Heart left ventricle (tissue), 16 donors: ENCODE measurements at regions not wholly inside any gene's neighbourhood (a gene's known extent, or its start where the extent isn't known, plus 50 kb on each side); places are given as distances from the start of the nearest gene placed in this dataset.

Experiments used
- ATAC-seq, 4 donors: fragments of 200-7000 bp; cut with Tn5 transposase; one replicate each; pipeline ENCODE4 v1.9.1; 2020 to 2022; ENCODE audit warnings: moderate library complexity in 4 of 4, mild to moderate bottlenecking in 3 of 4, moderate number of reproducible peaks in 1 of 4
- DNase-seq, 5 donors: peaks; one replicate each; pipeline ENCODE4 v3.0.0-alpha.2; 2020
- H3K27ac ChIP-seq, 12 donors: fragments of 200-600 bp; sonication (generic) in 4 of 12; one replicate each; pipeline versions ENCODE4 v1.5.0 to v1.8.0; 2016 to 2022; ENCODE audit warnings: mild to moderate bottlenecking in 2 of 12
- H3K27me3 ChIP-seq, 9 donors: fragments of 200-600 bp; sonication (generic) in 2 of 9; one replicate each; pipeline versions ENCODE4 v1.5.1 to v1.8.0; 2016 to 2022; ENCODE audit warnings: mild to moderate bottlenecking in 3 of 9
- H3K36me3 ChIP-seq, 9 donors: fragments of 200-600 bp; sonication (generic) in 2 of 9; one replicate each; pipeline versions ENCODE4 v1.5.0 to v1.8.0; 2018 to 2022; ENCODE audit warnings: mild to moderate bottlenecking in 2 of 9
- H3K4me1 ChIP-seq, 12 donors: fragments of 200-600 bp; sonication (generic) in 4 of 12; one replicate each; pipeline versions ENCODE4 v1.5.0 to v1.8.0; 2016 to 2022; ENCODE audit warnings: mild to moderate bottlenecking in 3 of 12
- H3K4me3 ChIP-seq, 12 donors: fragments of 200-600 bp; sonication (generic) in 4 of 12; one replicate each; pipeline versions ENCODE4 v1.5.0 to v1.8.0; 2017 to 2022; ENCODE audit warnings: mild to moderate bottlenecking in 9 of 12, moderate library complexity in 4 of 12
- H3K9me3 ChIP-seq, 12 donors: fragments of 200-600 bp; sonication (generic) in 4 of 12; one replicate each; pipeline versions ENCODE4 v1.5.0 to v1.8.0; 2016 to 2022; ENCODE audit warnings: mild to moderate bottlenecking in 1 of 12
- POLR2A ChIP-seq, 2 donors: fragments of 450-650 bp; IDR thresholded peaks; one replicate each; pipeline ENCODE4 v1.6.1; 2017; ENCODE audit warnings: antibody characterized with exemption in 2 of 2, mild to moderate bottlenecking in 2 of 2, moderate library complexity in 2 of 2
- WGBS, 4 donors: extraction: QIAGEN DNeasy Blood & Tissue Kit in 2 of 4; methylation state at CpG; one replicate each; pipeline versions ENCODE4 v1.1.5 to v1.1.7; 2013 to 2018; 5-methylcytosine and 5-hydroxymethylcytosine counted together
- intact Hi-C, 10 donors: fragments of 100-400 bp; cut with DNase I; formaldehyde crosslinking; loops; one replicate each; pipeline versions ENCODE4 v1.11.1 to v1.14.2; 2022
- TF ChIP-seq, protein P1 (sequence below), 12 donors: fragments of 200-600 bp; sonication (generic) in 4 of 12; IDR thresholded peaks; one replicate each; pipeline versions ENCODE4 v1.5.0 to v1.8.0; 2018 to 2022; ENCODE audit warnings: antibody characterized with exemption in 12 of 12, mild to moderate bottlenecking in 5 of 12
- donor health status: ischemic (EF 13 %, LVEDD 7.1; RV severe dilation, severe dysfunction).
- donor health status: healthy with polysubstance abuse.
- donor health status: DM: no; HTN: yes; CAD: no.
- donor health status: DM: no; HTN: no; CAD: no.
- donor health status: ischemic (EF 25% LVEDD 6.9; RV normal size, moderate dysfunction).
- donor health status: ischemic (EF 25% LVEDD 5.7; RV mildly dilated, moderate dysfunction).
- donor health status: healthy.
- donor health status: DM: yes; HTN: yes; CAD: no.
- donor health status: ischemic (EF 35%, LVEDD 5.7; RV mildly dilated, moderate dysfunction).
- donor health status: nonischemic (EF 11% LVEDD 7.7; RV severe dilation, severe dysfunction).
- donor health status: DM: yes; HTN: yes; CAD: no.
- donor health status: PGD.
- donor health status: ischemic (EF 29% LVEDD 5.4; RV normal size, mild dysfunction).
- donor health status: nonischemic (EF 23%, LVEDD 6.1; RV moderate dilation, normal function).

GRCh38 chr5:51990661-51991180, 607.5 kb downstream of the ISL1 start:
- TF ChIP-seq, protein P1, sequence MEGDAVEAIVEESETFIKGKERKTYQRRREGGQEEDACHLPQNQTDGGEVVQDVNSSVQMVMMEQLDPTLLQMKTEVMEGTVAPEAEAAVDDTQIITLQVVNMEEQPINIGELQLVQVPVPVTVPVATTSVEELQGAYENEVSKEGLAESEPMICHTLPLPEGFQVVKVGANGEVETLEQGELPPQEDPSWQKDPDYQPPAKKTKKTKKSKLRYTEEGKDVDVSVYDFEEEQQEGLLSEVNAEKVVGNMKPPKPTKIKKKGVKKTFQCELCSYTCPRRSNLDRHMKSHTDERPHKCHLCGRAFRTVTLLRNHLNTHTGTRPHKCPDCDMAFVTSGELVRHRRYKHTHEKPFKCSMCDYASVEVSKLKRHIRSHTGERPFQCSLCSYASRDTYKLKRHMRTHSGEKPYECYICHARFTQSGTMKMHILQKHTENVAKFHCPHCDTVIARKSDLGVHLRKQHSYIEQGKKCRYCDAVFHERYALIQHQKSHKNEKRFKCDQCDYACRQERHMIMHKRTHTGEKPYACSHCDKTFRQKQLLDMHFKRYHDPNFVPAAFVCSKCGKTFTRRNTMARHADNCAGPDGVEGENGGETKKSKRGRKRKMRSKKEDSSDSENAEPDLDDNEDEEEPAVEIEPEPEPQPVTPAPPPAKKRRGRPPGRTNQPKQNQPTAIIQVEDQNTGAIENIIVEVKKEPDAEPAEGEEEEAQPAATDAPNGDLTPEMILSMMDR (IDR thresholded peaks at IDR 0.05), result no peak
- no peak for TF ChIP-seq POLR2A (IDR thresholded peaks at IDR 0.05)

DNA sequence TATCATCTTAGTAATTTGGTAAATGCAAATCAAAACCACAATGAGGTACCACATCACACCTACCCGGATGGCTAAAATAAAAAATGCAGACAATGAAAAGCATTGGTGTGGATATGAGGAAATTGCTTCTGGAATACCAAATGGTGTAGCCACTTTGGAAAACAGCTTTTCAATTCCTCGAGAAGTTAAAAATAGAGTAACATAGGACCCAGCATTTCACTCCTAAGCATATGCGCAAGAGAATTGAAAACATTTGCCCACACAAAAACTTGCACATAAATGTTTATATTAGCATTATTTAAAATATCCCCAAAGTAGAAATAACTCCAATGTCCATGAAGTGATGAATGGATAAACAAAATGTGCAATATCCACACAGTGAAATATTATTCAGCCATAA, 608.7 kb downstream of the ISL1 start:
- no peak overlapping the region for H3K4me3 ChIP-seq
- no peak overlapping the region for H3K27ac ChIP-seq
- WGBS, 4 donors, result 85 to 95% (median 91%) methylated on average over 3 of the region's 3 CpGs
- no peak for DNase-seq
- H3K27me3 ChIP-seq, result no peaks in the 10 kb centered on the region
- TF ChIP-seq, protein P1 (IDR thresholded peaks at IDR 0.05), result no peak
- TF ChIP-seq POLR2A (IDR thresholded peaks at IDR 0.05), result no peak
- ATAC-seq, result no peak
- no peaks in the 10 kb centered on the region for H3K4me1 ChIP-seq
- H3K36me3 ChIP-seq, result no peaks in the 10 kb centered on the region
- no peaks in the 10 kb centered on the region for H3K9me3 ChIP-seq
- intact Hi-C loops, result no loop called here

More at GRCh38 chr5:51990661-51991180, 607.5 kb downstream of the ISL1 start:
- intact Hi-C loops, result no loop called here
- 60 to 78% (median 62%) methylated on average over 1 of the region's 1 CpG for WGBS, 4 donors
- Histone ChIP-seq H3K4me3 (no peak overlapping the region), H3K27me3 (no peaks in the 10 kb centered on the region), H3K4me1 (no peaks in the 10 kb centered on the region), H3K27ac (no peak overlapping the region), H3K36me3 (no peaks in the 10 kb centered on the region), H3K9me3 (no peaks in the 10 kb centered on the region)
- DNase-seq (no peak), ATAC-seq (no peak)

GRCh38 chr5:51995773-51996306, 612.6 kb downstream of the ISL1 start:
- no peaks in the 10 kb centered on the region for H3K9me3 ChIP-seq
- no peaks in the 10 kb centered on the region for H3K36me3 ChIP-seq
- DNase-seq, result no peak
- H3K4me1 ChIP-seq, result no peaks in the 10 kb centered on the region
- TF ChIP-seq, protein P1 (IDR thresholded peaks at IDR 0.05), result no peak
- no peak for TF ChIP-seq POLR2A (IDR thresholded peaks at IDR 0.05)
- H3K27ac ChIP-seq, result no peak overlapping the region
- no peak for ATAC-seq
- WGBS, 4 donors, result 73 to 83% (median 80%) methylated on average over 5 of the region's 5 CpGs
- no peaks in the 10 kb centered on the region for H3K27me3 ChIP-seq
- no peak overlapping the region for H3K4me3 ChIP-seq
- intact Hi-C loops, result no loop called here

GRCh38 chr5:51996356-51996861, 613.2 kb downstream of the ISL1 start:
- DNase-seq, result no peak
- H3K4me3 ChIP-seq, result no peak overlapping the region
- 25 to 42% (median 31%) methylated on average over 1 of the region's 1 CpG for WGBS, 4 donors
- H3K27me3 ChIP-seq, result no peaks in the 10 kb centered on the region
- no peak overlapping the region for H3K27ac ChIP-seq
- H3K4me1 ChIP-seq, result no peaks in the 10 kb centered on the region
- TF ChIP-seq POLR2A (IDR thresholded peaks at IDR 0.05), result no peak
- TF ChIP-seq, protein P1 (IDR thresholded peaks at IDR 0.05), result no peak
- ATAC-seq, result no peak
- no peaks in the 10 kb centered on the region for H3K9me3 ChIP-seq
- intact Hi-C loops, result no loop called here
- no peaks in the 10 kb centered on the region for H3K36me3 ChIP-seq
